Stimulated activated naive CD8-positive, alpha-beta T cell treated with anti-CD3 and anti-CD28 coated beads, Interleukin-15, Interleukin-2, amounts not matched to agents 100 ng/mL and 50 ng/mL, for 24 hours (primary cell): ENCODE measurements at regions not wholly inside any gene's neighbourhood (a gene's known extent, or its start where the extent isn't known, plus 50 kb on each side); places are given as distances from the start of the nearest gene placed in this dataset.

Source experiments
- H3K27ac Mint-ChIP-seq: one replicate; pipeline ENCODE4 v1.8.0; 2021; ENCODE audit warnings: mild to moderate bottlenecking, mixed read lengths
- H3K27me3 Mint-ChIP-seq: one replicate; pipeline ENCODE4 v1.8.0; 2021; ENCODE audit warnings: mixed read lengths
- H3K36me3 Mint-ChIP-seq: one replicate; pipeline ENCODE4 v1.8.0; 2021; ENCODE audit warnings: low read depth, mixed read lengths
- H3K4me1 Mint-ChIP-seq: one replicate; pipeline ENCODE4 v1.8.0; 2021; ENCODE audit warnings: low read depth, mixed read lengths
- H3K4me3 Mint-ChIP-seq: one replicate; pipeline ENCODE4 v1.8.0; 2021; ENCODE audit warnings: mild to moderate bottlenecking, mixed read lengths
- H3K9me3 Mint-ChIP-seq: one replicate; pipeline ENCODE4 v1.8.0; 2021; ENCODE audit warnings: mixed read lengths

DNA sequence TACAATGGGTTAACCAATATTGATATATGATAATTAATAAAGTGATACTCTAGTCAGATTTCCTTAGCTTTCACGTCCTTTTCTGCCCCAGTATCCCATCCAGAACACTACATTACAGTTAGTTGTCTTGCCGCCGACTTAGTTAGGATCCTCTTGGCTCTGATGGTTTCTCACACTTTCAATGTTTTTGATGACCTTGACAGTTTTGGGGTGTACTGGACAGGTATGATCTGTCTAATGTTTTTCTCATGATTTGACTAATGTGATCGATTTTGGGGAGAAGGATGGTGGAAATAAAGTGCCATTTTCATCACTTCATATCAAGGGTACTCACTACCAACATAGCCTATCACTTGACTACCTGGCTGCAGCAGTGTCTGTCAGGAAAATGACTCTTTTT lies 245.0 kb upstream of the TMC3 start:
- Mint-ChIP-seq H3K4me1 (no peaks in the 10 kb centered on the region), H3K4me3 (no peak overlapping the region), H3K9me3 (no peaks in the 10 kb centered on the region), H3K27me3 (peaks cover 3% of the 10 kb centered on the region), H3K27ac (no peak overlapping the region), H3K36me3 (no peaks in the 10 kb centered on the region)

GRCh38 chr15:81612631-81613030 lies 238.6 kb upstream of the TMC3 start:
- H3K9me3 Mint-ChIP-seq: no peaks in the 10 kb centered on the region
- no peak overlapping the region for H3K4me3 Mint-ChIP-seq
- no peak overlapping the region for H3K27ac Mint-ChIP-seq
- no peaks in the 10 kb centered on the region for H3K36me3 Mint-ChIP-seq
- peaks cover 15% of the 10 kb centered on the region for H3K27me3 Mint-ChIP-seq
- H3K4me1 Mint-ChIP-seq: no peaks in the 10 kb centered on the region

GRCh38 chr15:81611679-81612078 lies 237.7 kb upstream of the TMC3 start:
- Mint-ChIP-seq H3K36me3 (no peaks in the 10 kb centered on the region), H3K9me3 (no peaks in the 10 kb centered on the region), H3K27me3 (peaks cover 15% of the 10 kb centered on the region), H3K27ac (no peak overlapping the region), H3K4me1 (no peaks in the 10 kb centered on the region), H3K4me3 (no peak overlapping the region)

- Mint-ChIP-seq H3K36me3 (no peaks in the 10 kb centered on the region), H3K4me3 (no peak overlapping the region), H3K9me3 (no peaks in the 10 kb centered on the region), H3K27ac (no peak overlapping the region), H3K4me1 (no peaks in the 10 kb centered on the region), H3K27me3 (peaks cover 15% of the 10 kb centered on the region)
These were observed 234.4 kb upstream of the TMC3 start for GRCh38 chr15:81608309-81608829.

DNA sequence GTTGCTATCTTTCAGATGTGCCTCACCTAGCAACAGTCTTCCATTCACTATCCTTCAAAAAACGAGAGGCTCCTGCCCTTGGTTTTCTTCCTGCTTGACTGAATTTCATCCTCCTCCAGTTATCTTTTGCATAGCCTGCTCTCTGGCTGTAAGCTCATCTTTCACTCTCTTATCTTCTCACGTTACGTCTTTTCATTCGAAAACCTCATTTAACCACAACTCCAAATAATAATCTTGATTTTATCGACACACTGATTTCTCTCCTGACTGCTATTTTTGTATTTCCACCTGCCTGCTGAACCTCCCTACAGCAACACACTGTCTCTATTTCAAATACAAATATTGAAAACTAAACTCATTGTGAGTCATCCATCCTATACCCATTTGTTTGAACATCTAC lies 230.7 kb upstream of the TMC3 start:
- Mint-ChIP-seq H3K36me3 (peaks cover 4% of the 10 kb centered on the region), H3K27ac (no peak overlapping the region), H3K4me3 (no peak overlapping the region), H3K9me3 (peaks cover 16% of the 10 kb centered on the region), H3K27me3 (peaks cover 4% of the 10 kb centered on the region), H3K4me1 (no peaks in the 10 kb centered on the region)

DNA sequence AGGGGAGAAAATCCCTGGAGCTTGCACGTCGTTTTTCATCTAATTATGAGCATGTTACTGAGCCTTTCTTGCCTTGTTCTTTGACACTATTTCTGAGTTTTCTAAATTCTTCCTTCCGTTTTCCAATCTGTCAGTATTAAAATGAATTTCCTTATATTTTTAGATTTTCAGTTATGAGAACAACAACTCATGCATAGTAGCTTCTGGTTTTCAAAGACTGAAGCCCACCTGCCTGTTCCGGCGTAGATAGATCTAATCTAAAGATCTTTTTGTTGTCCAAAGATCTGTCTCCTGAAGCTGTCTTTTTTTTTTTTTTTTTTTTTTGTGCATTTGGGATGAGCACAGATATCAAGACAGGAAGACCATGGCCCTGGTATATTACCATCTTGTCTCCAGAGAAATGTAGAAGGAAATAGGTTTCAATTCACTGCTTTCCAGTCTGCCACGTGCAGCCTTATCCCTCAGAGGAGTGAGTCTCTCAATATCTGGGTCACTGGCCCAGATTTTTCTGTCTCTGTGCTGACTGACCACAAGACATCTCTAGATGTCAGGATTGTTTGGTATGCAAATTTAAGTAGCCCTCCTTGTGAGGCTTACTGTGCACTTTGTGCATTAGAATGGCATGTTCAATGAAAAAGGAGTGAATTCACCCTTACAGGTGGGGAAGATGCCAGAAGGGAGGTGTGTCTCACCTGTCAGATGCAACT lies 222.3 kb upstream of the TMC3 start:
- Mint-ChIP-seq H3K9me3 (peaks cover 21% of the 10 kb centered on the region), H3K4me3 (no peak overlapping the region), H3K36me3 (peaks cover 9% of the 10 kb centered on the region), H3K27me3 (peaks cover 10% of the 10 kb centered on the region), H3K4me1 (peaks cover 5% of the 10 kb centered on the region), H3K27ac (no peak overlapping the region)

- Mint-ChIP-seq H3K9me3 (peaks cover 18% of the 10 kb centered on the region), H3K27ac (no peak overlapping the region), H3K27me3 (peaks cover 10% of the 10 kb centered on the region), H3K4me3 (no peak overlapping the region), H3K4me1 (peaks cover 5% of the 10 kb centered on the region), H3K36me3 (peaks cover 7% of the 10 kb centered on the region)
These were observed 221.7 kb upstream of the TMC3 start for GRCh38 chr15:81595752-81596151.

- Mint-ChIP-seq H3K27ac (no peak overlapping the region), H3K9me3 (no peaks in the 10 kb centered on the region), H3K36me3 (no peaks in the 10 kb centered on the region), H3K4me3 (no peak overlapping the region), H3K4me1 (no peaks in the 10 kb centered on the region), H3K27me3 (no peaks in the 10 kb centered on the region)
These were observed 215.7 kb upstream of the TMC3 start for GRCh38 chr15:81589671-81590070.

DNA sequence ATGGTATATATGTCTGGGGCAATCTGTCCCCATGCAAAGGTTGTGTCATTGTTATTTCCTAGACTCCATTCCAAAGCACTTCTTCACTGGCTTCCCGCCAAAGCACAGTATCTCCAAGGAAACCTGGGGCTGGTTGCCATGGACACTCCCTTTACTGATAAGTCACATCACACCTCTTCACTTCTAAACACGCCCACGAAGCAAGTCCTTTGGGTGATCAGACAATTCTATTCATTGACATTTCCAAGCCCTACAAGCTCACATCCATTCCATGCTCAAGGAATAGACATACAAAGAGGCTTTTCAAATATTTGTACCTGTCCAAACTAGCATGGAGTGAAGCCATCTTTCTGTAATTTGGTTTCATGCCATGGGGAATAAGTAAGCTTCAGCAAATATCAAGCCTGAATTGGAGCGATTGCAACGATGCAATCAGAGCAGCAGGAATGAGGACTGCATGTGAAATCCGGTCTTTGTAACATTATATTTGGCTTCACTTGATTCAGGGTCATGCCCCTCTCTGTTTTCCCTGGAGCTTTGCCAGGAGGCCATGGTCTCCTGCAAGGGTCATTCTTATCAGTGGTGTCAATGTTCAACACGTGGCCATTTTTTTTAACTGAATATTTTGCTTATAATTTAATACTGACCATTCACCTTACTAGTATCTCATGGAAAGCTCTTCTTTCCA lies 201.6 kb upstream of the TMC3 start:
- Mint-ChIP-seq H3K36me3 (no peaks in the 10 kb centered on the region), H3K27ac (no peak overlapping the region), H3K4me1 (no peaks in the 10 kb centered on the region), H3K9me3 (no peaks in the 10 kb centered on the region), H3K4me3 (no peak overlapping the region), H3K27me3 (peaks cover 13% of the 10 kb centered on the region)

- no peaks in the 10 kb centered on the region for H3K36me3 Mint-ChIP-seq
- no peaks in the 10 kb centered on the region for H3K4me1 Mint-ChIP-seq
- H3K4me3 Mint-ChIP-seq: no peak overlapping the region
- H3K27me3 Mint-ChIP-seq: peaks cover 13% of the 10 kb centered on the region
- no peak overlapping the region for H3K27ac Mint-ChIP-seq
- H3K9me3 Mint-ChIP-seq: no peaks in the 10 kb centered on the region
These were observed 199.2 kb upstream of the TMC3 start for GRCh38 chr15:81573098-81573746.

DNA sequence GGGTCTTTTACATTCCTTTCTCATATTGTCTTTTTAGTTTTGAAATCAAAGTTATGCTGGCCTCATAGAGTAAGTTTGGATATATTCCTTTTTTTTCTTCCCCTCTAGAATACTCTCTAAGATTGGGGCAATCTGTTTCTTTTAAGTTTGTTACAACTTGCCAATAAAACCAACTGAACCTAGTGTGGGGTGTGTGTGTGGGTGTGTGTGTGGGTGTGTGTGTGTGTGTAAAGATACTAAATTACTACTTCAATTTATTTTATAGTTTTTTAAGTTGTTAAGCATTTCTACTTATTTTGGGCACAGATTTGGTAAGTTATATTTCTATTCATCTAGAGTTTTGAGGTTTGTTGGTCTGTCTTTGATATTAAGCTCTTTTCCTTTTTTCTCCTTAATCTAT lies 198.2 kb upstream of the TMC3 start:
- Mint-ChIP-seq H3K36me3 (no peaks in the 10 kb centered on the region), H3K27ac (no peak overlapping the region), H3K9me3 (no peaks in the 10 kb centered on the region), H3K4me1 (no peaks in the 10 kb centered on the region), H3K4me3 (no peak overlapping the region), H3K27me3 (peaks cover 17% of the 10 kb centered on the region)

DNA sequence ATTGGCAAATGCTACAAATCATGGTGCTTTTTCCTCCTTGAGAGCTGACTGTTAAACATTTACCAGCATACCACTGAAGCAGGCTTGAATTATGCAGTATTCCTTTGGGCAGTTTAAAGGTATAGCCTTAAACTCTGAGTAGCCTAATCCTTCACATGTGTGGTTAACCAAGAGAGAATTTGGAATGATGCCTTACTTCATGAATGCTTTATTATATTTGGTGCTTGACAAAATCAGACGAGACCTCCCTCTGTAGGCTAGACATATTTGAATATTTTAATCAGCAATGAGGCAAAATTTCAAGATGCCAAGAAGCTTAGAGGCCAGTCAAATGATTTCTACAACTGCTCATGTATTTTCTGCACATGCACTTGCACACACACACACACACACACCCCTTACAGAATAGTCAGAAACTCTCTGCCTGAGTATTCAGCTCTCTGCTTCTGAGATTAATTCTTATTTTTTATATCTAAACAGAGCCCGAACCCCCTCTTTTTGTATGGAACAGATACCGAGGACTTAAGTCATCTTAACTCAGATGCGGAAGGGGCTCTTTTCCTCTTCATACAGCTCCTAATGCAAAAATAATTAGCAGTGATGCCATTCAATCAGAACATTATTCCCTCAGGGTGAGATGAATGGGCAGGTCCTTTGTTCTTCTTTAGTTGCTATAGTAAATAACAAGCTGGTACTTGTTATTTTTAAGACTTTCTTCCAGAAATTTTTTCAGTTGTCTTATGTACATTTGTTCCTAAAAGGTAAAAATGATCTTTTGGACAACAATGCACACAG lies 195.5 kb upstream of the TMC3 start:
- Mint-ChIP-seq H3K27me3 (peaks cover 4% of the 10 kb centered on the region), H3K36me3 (no peaks in the 10 kb centered on the region), H3K4me1 (no peaks in the 10 kb centered on the region), H3K9me3 (no peaks in the 10 kb centered on the region), H3K4me3 (no peak overlapping the region), H3K27ac (no peak overlapping the region)

DNA sequence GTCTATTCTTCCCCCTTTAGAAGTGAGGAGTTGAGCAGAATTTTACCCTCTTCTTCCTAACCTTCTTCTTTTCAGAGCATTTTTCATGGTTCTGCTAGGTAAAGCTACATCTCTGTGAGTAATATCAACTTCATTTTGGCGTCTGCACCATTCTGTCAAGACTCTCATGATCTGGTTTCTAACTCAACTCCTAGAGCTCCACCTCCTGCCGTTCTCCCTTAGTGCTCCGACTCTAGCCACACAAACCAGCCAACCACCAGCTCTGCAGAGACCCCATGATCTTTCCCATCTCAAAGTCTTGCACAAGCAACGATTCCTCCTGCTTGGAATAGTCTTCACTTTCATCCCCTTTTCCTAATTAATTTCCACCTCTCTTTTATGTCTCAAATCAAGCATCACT lies 193.9 kb upstream of the TMC3 start:
- no peak overlapping the region for H3K27ac Mint-ChIP-seq
- H3K27me3 Mint-ChIP-seq: peaks cover 4% of the 10 kb centered on the region
- H3K9me3 Mint-ChIP-seq: no peaks in the 10 kb centered on the region
- H3K4me1 Mint-ChIP-seq: no peaks in the 10 kb centered on the region
- no peaks in the 10 kb centered on the region for H3K36me3 Mint-ChIP-seq
- H3K4me3 Mint-ChIP-seq: no peak overlapping the region

GRCh38 chr15:81562986-81563385 lies 189.0 kb upstream of the TMC3 start:
- no peaks in the 10 kb centered on the region for H3K9me3 Mint-ChIP-seq
- no peaks in the 10 kb centered on the region for H3K4me1 Mint-ChIP-seq

GRCh38 chr15:81560405-81560804 lies 186.4 kb upstream of the TMC3 start:
- H3K4me1 Mint-ChIP-seq: no peaks in the 10 kb centered on the region
- H3K4me3 Mint-ChIP-seq: no peak overlapping the region
- H3K27me3 Mint-ChIP-seq: peaks cover 7% of the 10 kb centered on the region
- H3K27ac Mint-ChIP-seq: no peak overlapping the region
- H3K9me3 Mint-ChIP-seq: no peaks in the 10 kb centered on the region
- H3K36me3 Mint-ChIP-seq: no peaks in the 10 kb centered on the region

More at GRCh38 chr15:81562986-81563385, 189.0 kb upstream of the TMC3 start:
- Mint-ChIP-seq H3K36me3 (no peaks in the 10 kb centered on the region), H3K27ac (no peak overlapping the region), H3K27me3 (peaks cover 6% of the 10 kb centered on the region), H3K4me3 (no peak overlapping the region)
